Left ventricle myocardium inferior (tissue), 1 donor: ENCODE measurements at regions not wholly inside any gene's neighbourhood (a gene's known extent, or its start where the extent isn't known, plus 50 kb on each side); places are given as distances from the start of the nearest gene placed in this dataset.

Experiments used
- DNase-seq: peaks from one replicate; pipeline ENCODE4 v3.0.0-alpha.2; 2020
- H3K27ac ChIP-seq: fragments of 200-600 bp; replicated peaks from 2 replicates; pipeline ENCODE4 v1.8.0; 2021
- H3K27me3 ChIP-seq: fragments of 200-600 bp; 2 replicates; pipeline ENCODE4 v1.8.0; 2021; ENCODE audit warnings: low read depth
- H3K36me3 ChIP-seq: fragments of 200-600 bp; 2 replicates; pipeline ENCODE4 v1.8.0; 2021
- H3K4me1 ChIP-seq: fragments of 200-600 bp; 2 replicates; pipeline ENCODE4 v1.8.0; 2021
- H3K4me3 ChIP-seq: fragments of 200-600 bp; 2 replicates; pipeline ENCODE4 v1.8.0; 2021; ENCODE audit warnings: mild to moderate bottlenecking, moderate library complexity
- H3K9me3 ChIP-seq: fragments of 200-600 bp; replicated peaks from 2 replicates; pipeline ENCODE4 v1.8.0; 2021
- CTCF ChIP-seq: fragments of 200-600 bp; IDR thresholded peaks from 2 replicates; pipeline ENCODE4 v1.8.0; 2021; ENCODE audit warnings: antibody characterized with exemption, mild to moderate bottlenecking, borderline replicate concordance
- intact Hi-C: fragments of 100-400 bp; cut with micrococcal nuclease; formaldehyde crosslinking; loops from one replicate; pipeline ENCODE4 v1.11.0; 2022
- donor health status: DM: no; HTN: yes; CAD: no; lungs with severe emphysema.

- Histone ChIP-seq H3K4me1 (peaks cover 7% of the 10 kb centered on the region), H3K4me3 (no peak overlapping the region), H3K9me3 (peaks cover 15% of the 10 kb centered on the region), H3K27ac (no peak overlapping the region), H3K36me3 (no peaks in the 10 kb centered on the region), H3K27me3 (peaks cover 20% of the 10 kb centered on the region)
- no peak for DNase-seq
- intact Hi-C loops, result no loop called here
- TF ChIP-seq CTCF, result no peak
Observed at GRCh38 chr10:124255556-124255955, 162.2 kb upstream of the CHST15 start.

GRCh38 chr10:124254490-124254889 lies 161.1 kb upstream of the CHST15 start:
- no peak for TF ChIP-seq CTCF
- H3K27me3 ChIP-seq, result peaks cover 26% of the 10 kb centered on the region
- H3K9me3 ChIP-seq, result peaks cover 11% of the 10 kb centered on the region
- H3K36me3 ChIP-seq, result no peaks in the 10 kb centered on the region
- H3K4me3 ChIP-seq, result no peak overlapping the region
- intact Hi-C loops, result no loop called here
- H3K4me1 ChIP-seq, result peaks cover 9% of the 10 kb centered on the region
- DNase-seq, result no peak
- no peak overlapping the region for H3K27ac ChIP-seq

GRCh38 chr10:124253006-124253405 lies 159.6 kb upstream of the CHST15 start:
- Histone ChIP-seq H3K9me3 (no peaks in the 10 kb centered on the region), H3K4me3 (no peak overlapping the region), H3K27ac (no peak overlapping the region), H3K4me1 (peaks cover 9% of the 10 kb centered on the region), H3K36me3 (no peaks in the 10 kb centered on the region), H3K27me3 (peaks cover 28% of the 10 kb centered on the region)
- intact Hi-C loops, result no loop called here
- DNase-seq, result no peak
- TF ChIP-seq CTCF, result no peak

GRCh38 chr10:124252097-124252715 lies 158.8 kb upstream of the CHST15 start:
- Histone ChIP-seq H3K27ac (no peak overlapping the region), H3K9me3 (no peaks in the 10 kb centered on the region), H3K4me1 (peaks cover 9% of the 10 kb centered on the region), H3K36me3 (no peaks in the 10 kb centered on the region), H3K27me3 (peaks cover 32% of the 10 kb centered on the region), H3K4me3 (no peak overlapping the region)
- intact Hi-C loops, result no loop called here
- no peak for DNase-seq
- TF ChIP-seq CTCF, result no peak

GRCh38 chr10:124251317-124252065 lies 158.1 kb upstream of the CHST15 start:
- intact Hi-C loops, result no loop called here
- no peak overlapping the region for H3K27ac ChIP-seq

More at GRCh38 chr10:124251317-124252065, 158.1 kb upstream of the CHST15 start:
- Histone ChIP-seq H3K4me1 (peaks cover 9% of the 10 kb centered on the region), H3K9me3 (no peaks in the 10 kb centered on the region), H3K36me3 (no peaks in the 10 kb centered on the region), H3K4me3 (no peak overlapping the region), H3K27me3 (peaks cover 32% of the 10 kb centered on the region)
- no peak for DNase-seq
- TF ChIP-seq CTCF, result no peak
